DMS114 treated with DMSO at 0.1 percent for 48 hours (cell line): ENCODE measurements at regions not wholly inside any gene's neighbourhood (a gene's known extent, or its start where the extent isn't known, plus 50 kb on each side); places are given as distances from the start of the nearest gene placed in this dataset.

ENCODE experiments used
- DNase-seq: peaks from one replicate; lab custom pipeline; 2025; ENCODE audit not compliant: unreplicated experiment; lab: John Stamatoyannopoulos, UW

- no peak for DNase-seq
Observed at GRCh38 chr15:36325206-36325605, 254.2 kb upstream of the CDIN1 start.

- no peak for DNase-seq
Observed at GRCh38 chr15:36329592-36329991, 249.8 kb upstream of the CDIN1 start.

- DNase-seq, result no peak
Observed at GRCh38 chr15:36330598-36330997, 248.8 kb upstream of the CDIN1 start.

- DNase-seq, result no peak
Observed at GRCh38 chr15:36331531-36332275, 247.7 kb upstream of the CDIN1 start.

- no peak for DNase-seq
Observed at GRCh38 chr15:36332301-36332700, 247.1 kb upstream of the CDIN1 start.

GRCh38 chr15:36332896-36333295 is 246.5 kb upstream of the CDIN1 start:
- no peak for DNase-seq

- DNase-seq, result peak; percentile 81
Observed at GRCh38 chr15:36334059-36334458, 245.4 kb upstream of the CDIN1 start.

GRCh38 chr15:36335224-36335623 is 244.2 kb upstream of the CDIN1 start:
- DNase-seq, result no peak

- no peak for DNase-seq
Observed at GRCh38 chr15:36335659-36336058, 243.8 kb upstream of the CDIN1 start.

GRCh38 chr15:36344887-36345286 is 234.5 kb upstream of the CDIN1 start:
- DNase-seq, result no peak

GRCh38 chr15:36347272-36347858 is 232.1 kb upstream of the CDIN1 start:
- peak; percentile 83 for DNase-seq

- peak; percentile 95 for DNase-seq
Observed at GRCh38 chr15:36356466-36356865, 223.0 kb upstream of the CDIN1 start.

- peak; percentile 95 for DNase-seq
Observed at GRCh38 chr15:36356978-36357601, 222.3 kb upstream of the CDIN1 start.

GRCh38 chr15:36358094-36358493 is 221.3 kb upstream of the CDIN1 start:
- no peak for DNase-seq

GRCh38 chr15:36358523-36358922 is 220.9 kb upstream of the CDIN1 start:
- no peak for DNase-seq

GRCh38 chr15:36359286-36359685 is 220.1 kb upstream of the CDIN1 start:
- DNase-seq, result no peak

GRCh38 chr15:36361351-36361870 is 218.0 kb upstream of the CDIN1 start:
- DNase-seq, result no peak

- peak; percentile 89 for DNase-seq
Observed at GRCh38 chr15:36362509-36362915, 216.9 kb upstream of the CDIN1 start.

- DNase-seq, result peak; percentile 71
Observed at GRCh38 chr15:36363335-36363734, 216.1 kb upstream of the CDIN1 start.

- DNase-seq, result no peak
Observed at GRCh38 chr15:36364377-36364776, 215.0 kb upstream of the CDIN1 start.

- DNase-seq, result no peak
Observed at GRCh38 chr15:36365963-36366362, 213.5 kb upstream of the CDIN1 start.
